A549 (cell line): ENCODE measurements at regions not wholly inside any gene's neighbourhood (a gene's known extent, or its start where the extent isn't known, plus 50 kb on each side); places are given as distances from the start of the nearest gene placed in this dataset.

Source experiments
- ATAC-seq, 2 experiments: fragments of 200-7000 bp in 1 of 2; fragments of >200 bp in 1 of 2; cut with Nextera tagmentation in 1 of 2; cut with Tn5 transposase in 1 of 2; 3 replicates each; pipeline versions ENCODE4 v1.8.0 to v1.9.1; 2018 to 2020; ENCODE audit warnings: mild to moderate bottlenecking in 1 of 2, moderate library complexity in 1 of 2
- CTCF ChIA-PET: fragments of 300-600 bp; sonication (Branson Sonifier 250); formaldehyde crosslinking; extraction: SDS; loops from one replicate; lab custom pipeline; 2021; ENCODE audit warnings: antibody characterized with exemption, inconsistent platforms; lab: Yijun Ruan, JAX
- POLR2A ChIA-PET: fragments of 350-600 bp; formaldehyde crosslinking; extraction: SDS; loops from one replicate; lab custom pipeline; 2021; ENCODE audit warnings: antibody characterized with exemption, inconsistent platforms; lab: Yijun Ruan, JAX
- DNase-seq, 2 experiments: peaks; one replicate each; pipeline versions ENCODE4 v3.0.0 to v3.0.0-alpha.2; 2011 to 2016; ENCODE audit warnings: low read depth in 1 of 2, low spot score in 1 of 2
- FAIRE-seq: peaks from 2 replicates; lab custom pipeline; 2011; peaks lifted over from hg19 to GRCh38; lab: Jason Lieb, UNC
- H3K27ac ChIP-seq, 2 experiments: fragments of >200 bp; sonication (Bioruptor Twin); formaldehyde crosslinking; 3 replicates each; pipeline ENCODE4 v1.5.1; 2016 to 2017
- H3K4me1 ChIP-seq: fragments of >200 bp; sonication (Bioruptor Twin); formaldehyde crosslinking; 3 replicates; pipeline ENCODE4 v1.6.1; 2016
- H3K4me2 ChIP-seq: fragments of >200 bp; sonication (Bioruptor Twin); formaldehyde crosslinking; 3 replicates; pipeline ENCODE4 v1.6.1; 2016
- H3K4me3 ChIP-seq: fragments of >200 bp; sonication (Bioruptor Twin); formaldehyde crosslinking; 3 replicates; pipeline ENCODE4 v1.5.1; 2016
- H3K9me3 ChIP-seq: fragments of >200 bp; sonication (Bioruptor Twin); formaldehyde crosslinking; 3 replicates; pipeline ENCODE4 v1.6.1; 2016
- BHLHE40 ChIP-seq: IDR thresholded peaks from 2 replicates; pipeline ENCODE4 v1.6.1; 2012; ENCODE audit warnings: low read depth, low read length, inconsistent platforms
- CBX8 ChIP-seq: fragments of 200-600 bp; sonication (generic); IDR thresholded peaks from 2 replicates; pipeline ENCODE4 v1.6.1; 2016
- EHF ChIP-seq: fragments of 250-450 bp; sonication (Bioruptor Pico); IDR thresholded peaks from 2 replicates; pipeline ENCODE4 v1.5.0; 2020; ENCODE audit warnings: mild to moderate bottlenecking
- EHMT2 ChIP-seq: fragments of 200-600 bp; sonication (generic); IDR thresholded peaks from 2 replicates; pipeline ENCODE4 v1.6.1; 2016; ENCODE audit warnings: antibody characterized with exemption, low read depth, mild to moderate bottlenecking, moderate library complexity
- ELK1 ChIP-seq: fragments of 150-350 bp; IDR thresholded peaks from 2 replicates; pipeline ENCODE4 v1.6.1; 2014; ENCODE audit warnings: low read depth, mild to moderate bottlenecking, low read length
- EP300 ChIP-seq, 2 experiments: fragments of >200 bp; sonication (Bioruptor Twin); formaldehyde crosslinking; IDR thresholded peaks; 2 replicates in 1 of 2; 3 replicates in 1 of 2; pipeline ENCODE4 v1.6.1; 2016 to 2017
- FOSB ChIP-seq: fragments of 250-450 bp; sonication (Bioruptor Pico); IDR thresholded peaks from 2 replicates; pipeline ENCODE4 v1.5.0; 2020; ENCODE audit warnings: mild to moderate bottlenecking, moderate library complexity
- HDAC2 ChIP-seq: fragments of 200-600 bp; sonication (generic); IDR thresholded peaks from 2 replicates; pipeline ENCODE4 v1.6.1; 2016
- HMGXB4 ChIP-seq: fragments of 250-450 bp; sonication (Bioruptor Pico); IDR thresholded peaks from 2 replicates; pipeline ENCODE4 v1.5.0; 2021; ENCODE audit warnings: mild to moderate bottlenecking, moderate library complexity, borderline replicate concordance
- JUN ChIP-seq, 2 experiments: fragments of >200 bp; sonication (Bioruptor Twin); formaldehyde crosslinking; IDR thresholded peaks; 2 replicates in 1 of 2; 3 replicates in 1 of 2; pipeline ENCODE4 v1.6.1; 2016 to 2017
- PBX3 ChIP-seq: IDR thresholded peaks from 2 replicates; pipeline ENCODE4 v1.6.1; 2012
- RAD21 ChIP-seq, 2 experiments: fragments of >200 bp in 1 of 2; sonication (Bioruptor Twin) in 1 of 2; formaldehyde crosslinking in 1 of 2; IDR thresholded peaks in 1 of 2; conservative IDR thresholded peaks in 1 of 2; 2 replicates in 1 of 2; 3 replicates in 1 of 2; pipeline ENCODE4 v1.6.1; 2012 to 2018; ENCODE audit warnings: inconsistent platforms in 1 of 2
- REST ChIP-seq: fragments of 200-600 bp; sonication (generic); IDR thresholded peaks from 2 replicates; pipeline ENCODE4 v1.6.1; 2016; ENCODE audit warnings: antibody characterized with exemption, mild to moderate bottlenecking, moderate library complexity
- RNF2 ChIP-seq: fragments of 200-600 bp; sonication (generic); IDR thresholded peaks from 2 replicates; pipeline ENCODE4 v1.6.1; 2016; ENCODE audit warnings: low read depth, mild to moderate bottlenecking, antibody characterized with exemption, moderate library complexity, borderline replicate concordance
- SMC3 ChIP-seq: fragments of >200 bp; sonication (Bioruptor Twin); formaldehyde crosslinking; IDR thresholded peaks from 3 replicates; pipeline ENCODE4 v1.6.1; 2018; ENCODE audit warnings: inconsistent platforms
- ZNF302 ChIP-seq: fragments of 250-450 bp; sonication (Bioruptor Pico); IDR thresholded peaks from 2 replicates; pipeline ENCODE4 v1.9.0; 2021; ENCODE audit warnings: inconsistent platforms, mild to moderate bottlenecking, moderate library complexity
- WGBS: methylation state at CpG from one replicate; pipeline ENCODE4 v1.1.6; 2017; ENCODE audit errors: missing lambda C conversion rate; 5-methylcytosine and 5-hydroxymethylcytosine counted together

GRCh38 chr5:172554562-172554961, 86.5 kb upstream of the NEURL1B start:
- no peaks in the 10 kb centered on the region for H3K9me3 ChIP-seq
- DNase-seq (no peak), FAIRE-seq (no peak), ATAC-seq (no peak)
- no peak overlapping the region for H3K4me2 ChIP-seq
- no peak for TF ChIP-seq EP300 (IDR thresholded peaks at IDR 0.05)
- no peak for TF ChIP-seq PBX3
- no peak for TF ChIP-seq HDAC2
- TF ChIP-seq EHMT2: no peak
- no peak for TF ChIP-seq FOSB (CRISPR knock-in tag)
- TF ChIP-seq EHF (CRISPR knock-in tag): no peak
- TF ChIP-seq ELK1: no peak
- ChIA-PET POLR2A (no interaction called here), CTCF (no interaction called here)
- H3K27ac ChIP-seq: no peak overlapping the region
- H3K4me1 ChIP-seq: 0 out of 3 replicates have a peak, but pooled peaks cover 3% of the 10 kb centered on the region
- WGBS: 85% methylated on average over 14 of the region's 14 CpGs
- no peak overlapping the region for H3K4me3 ChIP-seq

GRCh38 chr5:172553903-172554302, 87.2 kb upstream of the NEURL1B start:
- ChIA-PET POLR2A (no interaction called here), CTCF (no interaction called here)
- ATAC-seq (no peak), DNase-seq (no peak), FAIRE-seq (no peak)
- WGBS: 88% methylated on average over 3 of the region's 3 CpGs
- no peaks in the 10 kb centered on the region for H3K9me3 ChIP-seq
- H3K4me2 ChIP-seq: no peak overlapping the region
- H3K4me1 ChIP-seq: 0 out of 3 replicates have a peak, but pooled peaks cover 3% of the 10 kb centered on the region
- no peak overlapping the region for H3K27ac ChIP-seq
- no peak overlapping the region for H3K4me3 ChIP-seq
- TF ChIP-seq RNF2 (no peak), ZNF302 (CRISPR knock-in tag) (no peak), HMGXB4 (CRISPR knock-in tag) (no peak), REST (no peak)

- Histone ChIP-seq H3K4me3 (no peak overlapping the region), H3K4me1 (0 out of 3 replicates have a peak, but pooled peaks cover 3% of the 10 kb centered on the region), H3K9me3 (no peaks in the 10 kb centered on the region), H3K27ac (no peak overlapping the region), H3K4me2 (no peak overlapping the region)
- 86% methylated on average over 2 of the region's 2 CpGs for WGBS
- FAIRE-seq: no peak
- ChIA-PET POLR2A (no interaction called here), CTCF (no interaction called here)
- no peak for ATAC-seq
- no peak for DNase-seq
- TF ChIP-seq RAD21 (conservative IDR thresholded peaks at IDR 0.05 in 1 of 2, IDR thresholded peaks at IDR 0.05 in 1 of 2) (no peak), JUN (IDR thresholded peaks at IDR 0.05) (no peak), BHLHE40 (no peak), SMC3 (no peak), CBX8 (no peak)
Observed at GRCh38 chr5:172553167-172553566, 87.9 kb upstream of the NEURL1B start.
